MM.1S (cell line): ENCODE measurements at regions not wholly inside any gene's neighbourhood (a gene's known extent, or its start where the extent isn't known, plus 50 kb on each side); places are given as distances from the start of the nearest gene placed in this dataset.

Experiments
- CTCF ChIP-seq: fragments of 300-600 bp; sonication (generic); IDR thresholded peaks from 2 replicates; pipeline ENCODE4 v1.5.1; 2016; ENCODE audit warnings: antibody characterized with exemption, low read length, mixed read lengths
- EZH2 ChIP-seq: fragments of 300-600 bp; sonication (generic); optimal IDR thresholded peaks from 2 replicates; pipeline ENCODE3; 2017; ENCODE audit warnings: low read depth, mild to moderate bottlenecking, antibody characterized with exemption, low read length, mixed read lengths
- EZH2phosphoT487 ChIP-seq: fragments of 300-600 bp; sonication (generic); IDR thresholded peaks from 2 replicates; pipeline ENCODE4 v1.6.1; 2018; ENCODE audit warnings: antibody characterized with exemption, low read length

GRCh38 chr17:77859035-77859810, 99.3 kb upstream of the TNRC6C start:
- TF ChIP-seq CTCF (no peak), EZH2 (no peak), EZH2phosphoT487 (no peak)
